Left lung (tissue), 4 donors: ENCODE measurements at regions not wholly inside any gene's neighbourhood (a gene's known extent, or its start where the extent isn't known, plus 50 kb on each side); places are given as distances from the start of the nearest gene placed in this dataset.

Experiments used
- ATAC-seq: fragments of 200-7000 bp; cut with Tn5 transposase; one replicate; pipeline ENCODE4 v1.9.1; 2020; ENCODE audit warnings: moderate library complexity
- DNase-seq, 4 donors: peaks; one replicate each; pipeline ENCODE4 v3.0.0-alpha.2; 2013 to 2020
- H3K27ac ChIP-seq, 2 donors: fragments of 200-600 bp; sonication (generic) in 1 of 2; one replicate each; pipeline versions ENCODE4 v1.5.0 to v1.8.0; 2020 to 2021
- H3K27me3 ChIP-seq, 2 donors: fragments of 200-600 bp; sonication (generic) in 1 of 2; one replicate each; pipeline versions ENCODE4 v1.5.0 to v1.8.0; 2020 to 2021
- H3K36me3 ChIP-seq, 2 donors: fragments of 200-600 bp; sonication (generic) in 1 of 2; one replicate each; pipeline versions ENCODE4 v1.5.0 to v1.8.0; 2020 to 2021
- H3K4me1 ChIP-seq, 2 donors: fragments of 200-600 bp; one replicate each; pipeline ENCODE4 v1.8.0; 2021
- H3K4me3 ChIP-seq, 2 donors: fragments of 200-600 bp; sonication (generic) in 1 of 2; one replicate each; pipeline versions ENCODE4 v1.5.0 to v1.8.0; 2020 to 2021; ENCODE audit warnings: mild to moderate bottlenecking in 1 of 2
- H3K9me3 ChIP-seq, 2 donors: fragments of 200-600 bp; sonication (generic) in 1 of 2; one replicate each; pipeline versions ENCODE4 v1.5.0 to v1.8.0; 2020 to 2021
- intact Hi-C, 2 donors: fragments of 100-400 bp; cut with DNase I; formaldehyde crosslinking; loops; one replicate each; pipeline versions ENCODE4 v1.11.2 to v1.14.2; 2022
- TF ChIP-seq, protein P1 (sequence below), 2 donors: fragments of 200-600 bp; sonication (generic) in 1 of 2; IDR thresholded peaks; one replicate each; pipeline versions ENCODE4 v1.5.0 to v1.8.0; 2021; ENCODE audit warnings: antibody characterized with exemption in 2 of 2
- donor health status: DM: no; HTN: yes; CAD: no.
- donor health status: DM: no; HTN: no; CAD: no.

- Histone ChIP-seq H3K9me3 (no peaks in the 10 kb centered on the region), H3K4me1 (no peaks in the 10 kb centered on the region), H3K36me3 (no peaks in the 10 kb centered on the region), H3K4me3 (no peak overlapping the region), H3K27ac (no peak overlapping the region), H3K27me3 (peaks cover 0 to 6% of the 10 kb centered on the region in 2 donors)
- intact Hi-C loops, result no loop called here
- DNase-seq (no peak), ATAC-seq (no peak)
- TF ChIP-seq, protein P1, sequence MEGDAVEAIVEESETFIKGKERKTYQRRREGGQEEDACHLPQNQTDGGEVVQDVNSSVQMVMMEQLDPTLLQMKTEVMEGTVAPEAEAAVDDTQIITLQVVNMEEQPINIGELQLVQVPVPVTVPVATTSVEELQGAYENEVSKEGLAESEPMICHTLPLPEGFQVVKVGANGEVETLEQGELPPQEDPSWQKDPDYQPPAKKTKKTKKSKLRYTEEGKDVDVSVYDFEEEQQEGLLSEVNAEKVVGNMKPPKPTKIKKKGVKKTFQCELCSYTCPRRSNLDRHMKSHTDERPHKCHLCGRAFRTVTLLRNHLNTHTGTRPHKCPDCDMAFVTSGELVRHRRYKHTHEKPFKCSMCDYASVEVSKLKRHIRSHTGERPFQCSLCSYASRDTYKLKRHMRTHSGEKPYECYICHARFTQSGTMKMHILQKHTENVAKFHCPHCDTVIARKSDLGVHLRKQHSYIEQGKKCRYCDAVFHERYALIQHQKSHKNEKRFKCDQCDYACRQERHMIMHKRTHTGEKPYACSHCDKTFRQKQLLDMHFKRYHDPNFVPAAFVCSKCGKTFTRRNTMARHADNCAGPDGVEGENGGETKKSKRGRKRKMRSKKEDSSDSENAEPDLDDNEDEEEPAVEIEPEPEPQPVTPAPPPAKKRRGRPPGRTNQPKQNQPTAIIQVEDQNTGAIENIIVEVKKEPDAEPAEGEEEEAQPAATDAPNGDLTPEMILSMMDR (IDR thresholded peaks at IDR 0.05), result no peak
Measured at GRCh38 chr5:2617461-2617860, 134.0 kb downstream of the IRX2 start.

GRCh38 chr5:2615917-2616316, 135.6 kb downstream of the IRX2 start:
- no peak for DNase-seq
- Histone ChIP-seq H3K27ac (no peak overlapping the region), H3K4me3 (no peak overlapping the region), H3K27me3 (no peaks in the 10 kb centered on the region), H3K36me3 (no peaks in the 10 kb centered on the region), H3K9me3 (no peaks in the 10 kb centered on the region), H3K4me1 (no peaks in the 10 kb centered on the region)
- intact Hi-C loops, result no loop called here
- TF ChIP-seq, protein P1 (IDR thresholded peaks at IDR 0.05), result no peak
- ATAC-seq, result no peak

- H3K27me3 ChIP-seq, result no peaks in the 10 kb centered on the region
- ATAC-seq, result no peak
- intact Hi-C loops, result no loop called here
- H3K27ac ChIP-seq, result no peak overlapping the region
- DNase-seq, result no peak
- no peaks in the 10 kb centered on the region for H3K36me3 ChIP-seq
- H3K9me3 ChIP-seq, result peaks cover 0 to 3% of the 10 kb centered on the region in 2 donors
- H3K4me1 ChIP-seq, result no peaks in the 10 kb centered on the region
- TF ChIP-seq, protein P1 (IDR thresholded peaks at IDR 0.05), result no peak
- no peak overlapping the region for H3K4me3 ChIP-seq
Measured at GRCh38 chr5:2614571-2614970, 136.9 kb downstream of the IRX2 start.

DNA sequence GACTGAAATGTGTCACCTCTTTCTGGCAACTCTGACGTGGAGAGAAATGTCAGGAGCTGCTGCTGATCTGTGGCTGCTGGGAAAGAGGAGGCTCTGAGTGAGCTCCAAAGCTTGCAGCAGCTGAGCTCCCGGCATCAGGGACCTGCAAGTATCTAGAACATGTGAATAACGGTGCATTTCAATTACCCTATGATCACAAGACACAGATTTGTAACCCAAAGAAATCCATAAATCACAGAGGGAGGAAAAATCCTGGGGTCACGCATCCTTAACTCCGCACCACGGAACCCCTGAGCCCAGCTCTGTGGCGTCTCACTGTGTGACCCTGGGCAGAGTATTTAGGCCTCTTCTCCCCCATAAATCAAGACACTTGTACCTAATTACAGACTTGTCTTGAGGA, 139.8 kb downstream of the IRX2 start:
- no peak overlapping the region for H3K27ac ChIP-seq
- no peak overlapping the region for H3K4me3 ChIP-seq
- ATAC-seq (no peak), DNase-seq (no peak)
- intact Hi-C loops, result no loop called here
- no peaks in the 10 kb centered on the region for H3K27me3 ChIP-seq
- no peaks in the 10 kb centered on the region for H3K36me3 ChIP-seq
- H3K4me1 ChIP-seq, result no peaks in the 10 kb centered on the region
- TF ChIP-seq, protein P1 (IDR thresholded peaks at IDR 0.05), result no peak
- H3K9me3 ChIP-seq, result peaks cover 0 to 11% of the 10 kb centered on the region in 2 donors

DNA sequence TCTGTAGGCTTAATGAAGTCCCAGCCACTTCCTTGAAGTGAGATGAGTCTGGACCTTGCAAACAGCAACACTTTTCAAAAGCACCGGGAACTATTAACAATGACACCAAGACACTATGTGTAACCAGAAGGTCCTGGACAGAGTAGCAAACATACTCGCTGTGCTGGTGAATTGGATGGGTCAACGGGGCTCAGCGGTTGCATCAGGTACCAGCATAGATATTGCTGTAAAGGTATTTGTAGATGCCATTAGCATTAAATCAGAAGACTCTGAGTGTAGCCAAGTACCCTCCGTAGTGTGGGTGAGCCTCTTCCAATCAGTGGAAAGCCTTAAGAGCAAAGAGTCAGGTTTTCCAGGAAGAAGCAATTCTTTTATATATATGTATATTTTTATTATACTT, 140.5 kb downstream of the IRX2 start:
- no peak for DNase-seq
- no peak for ATAC-seq
- intact Hi-C loops, result no loop called here
- TF ChIP-seq, protein P1 (IDR thresholded peaks at IDR 0.05), result no peak
- Histone ChIP-seq H3K9me3 (peaks cover 0 to 11% of the 10 kb centered on the region in 2 donors), H3K4me1 (no peaks in the 10 kb centered on the region), H3K27ac (no peak overlapping the region), H3K4me3 (no peak overlapping the region), H3K27me3 (no peaks in the 10 kb centered on the region), H3K36me3 (no peaks in the 10 kb centered on the region)
